ENCODE measurements at regions not wholly inside any gene's neighbourhood (a gene's known extent, or its start where the extent isn't known, plus 50 kb on each side); places are given as distances from the start of the nearest gene placed in this dataset.

DNA sequence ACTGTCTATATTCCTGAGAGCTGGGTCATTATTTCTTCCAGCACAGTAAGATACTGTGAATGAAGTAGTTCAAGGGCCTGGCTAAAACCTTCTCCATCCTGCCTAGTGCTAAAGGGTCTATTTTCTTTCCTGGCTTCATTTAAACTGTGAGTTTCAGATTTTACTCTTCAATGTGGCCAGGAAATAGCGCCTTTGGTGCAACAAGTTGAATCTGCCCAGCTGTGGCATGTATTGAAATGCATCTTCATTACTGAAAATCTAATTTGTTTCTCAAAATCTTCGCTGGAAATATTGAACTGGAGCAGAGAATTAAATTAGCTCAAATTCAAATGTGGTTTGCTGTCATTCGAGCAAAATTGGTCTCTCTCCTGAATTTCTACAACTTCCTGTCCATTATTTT lies 114.6 kb upstream of the KCNG1 start:
- TF ChIP-seq RAD21 (IDR thresholded peaks at IDR 0.05; ENCODE audit: low read length) (no peak), CTCF (conservative IDR thresholded peaks at IDR 0.05; ENCODE audit: low read depth, low read length) (no peak), MAFK (IDR thresholded peaks at IDR 0.05; ENCODE audit: low read depth, low read length) (no peak), FOS (IDR thresholded peaks at IDR 0.05; ENCODE audit: low read depth, low read length) (no peak), POLR2A (IDR thresholded peaks at IDR 0.05; ENCODE audit: low read depth, low read length) (no peak)
- TF ChIP-seq, protein P1, sequence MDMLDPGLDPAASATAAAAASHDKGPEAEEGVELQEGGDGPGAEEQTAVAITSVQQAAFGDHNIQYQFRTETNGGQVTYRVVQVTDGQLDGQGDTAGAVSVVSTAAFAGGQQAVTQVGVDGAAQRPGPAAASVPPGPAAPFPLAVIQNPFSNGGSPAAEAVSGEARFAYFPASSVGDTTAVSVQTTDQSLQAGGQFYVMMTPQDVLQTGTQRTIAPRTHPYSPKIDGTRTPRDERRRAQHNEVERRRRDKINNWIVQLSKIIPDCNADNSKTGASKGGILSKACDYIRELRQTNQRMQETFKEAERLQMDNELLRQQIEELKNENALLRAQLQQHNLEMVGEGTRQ (IDR thresholded peaks at IDR 0.05; ENCODE audit: low read depth, low read length): no peak

All from IMR-90 (cell line).